ENCODE measurements at regions not wholly inside any gene's neighbourhood (a gene's known extent, or its start where the extent isn't known, plus 50 kb on each side); places are given as distances from the start of the nearest gene placed in this dataset.

DNA sequence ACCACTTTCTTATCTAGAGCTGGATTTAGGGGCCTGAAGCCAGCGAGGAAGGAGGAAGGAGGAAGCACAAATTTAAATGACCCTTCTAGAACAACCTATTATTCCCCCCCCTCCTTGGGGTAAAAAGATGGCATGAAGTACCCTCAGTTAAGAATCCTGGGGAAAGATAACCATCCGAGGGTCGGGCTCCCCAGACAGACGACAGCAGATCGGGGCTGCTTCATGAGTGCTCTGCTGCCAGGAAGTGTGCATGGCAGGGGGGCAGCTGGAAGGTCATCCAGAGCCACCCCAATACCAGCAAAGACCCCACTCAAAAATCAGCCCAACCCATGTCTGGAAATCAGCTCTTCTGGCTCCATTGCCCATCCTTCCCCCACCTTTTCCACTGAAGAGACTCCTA lies 207.5 kb downstream of the CTTN start:
- no peaks in the 10 kb centered on the region for H3K4me1 ChIP-seq (ENCODE audit: control insufficient read depth, extremely low read depth, insufficient read depth, low read length)
- H3K27me3 ChIP-seq (ENCODE audit: control insufficient read depth, insufficient read depth, low read length): no peaks in the 10 kb centered on the region
- no peak overlapping the region for H3K27ac ChIP-seq (ENCODE audit: insufficient read depth, low read length)
- H2AFZ ChIP-seq (ENCODE audit: low read length): no peak overlapping the region
- no peak for DNase-seq (ENCODE audit: low read depth in 2 of 2)
- H4K20me1 ChIP-seq (ENCODE audit: control insufficient read depth, extremely low read depth, insufficient read depth, low read length): no peaks in the 10 kb centered on the region
- H3K4me2 ChIP-seq (ENCODE audit: extremely low read depth, insufficient read depth, low read length): no peak overlapping the region
- H3K79me2 ChIP-seq (ENCODE audit: control insufficient read depth, insufficient read depth, low read length): no peaks in the 10 kb centered on the region
- no peak for TF ChIP-seq EZH2 (IDR thresholded peaks at IDR 0.05; ENCODE audit: low read length, missing control alignments)
- TF ChIP-seq, protein P1, sequence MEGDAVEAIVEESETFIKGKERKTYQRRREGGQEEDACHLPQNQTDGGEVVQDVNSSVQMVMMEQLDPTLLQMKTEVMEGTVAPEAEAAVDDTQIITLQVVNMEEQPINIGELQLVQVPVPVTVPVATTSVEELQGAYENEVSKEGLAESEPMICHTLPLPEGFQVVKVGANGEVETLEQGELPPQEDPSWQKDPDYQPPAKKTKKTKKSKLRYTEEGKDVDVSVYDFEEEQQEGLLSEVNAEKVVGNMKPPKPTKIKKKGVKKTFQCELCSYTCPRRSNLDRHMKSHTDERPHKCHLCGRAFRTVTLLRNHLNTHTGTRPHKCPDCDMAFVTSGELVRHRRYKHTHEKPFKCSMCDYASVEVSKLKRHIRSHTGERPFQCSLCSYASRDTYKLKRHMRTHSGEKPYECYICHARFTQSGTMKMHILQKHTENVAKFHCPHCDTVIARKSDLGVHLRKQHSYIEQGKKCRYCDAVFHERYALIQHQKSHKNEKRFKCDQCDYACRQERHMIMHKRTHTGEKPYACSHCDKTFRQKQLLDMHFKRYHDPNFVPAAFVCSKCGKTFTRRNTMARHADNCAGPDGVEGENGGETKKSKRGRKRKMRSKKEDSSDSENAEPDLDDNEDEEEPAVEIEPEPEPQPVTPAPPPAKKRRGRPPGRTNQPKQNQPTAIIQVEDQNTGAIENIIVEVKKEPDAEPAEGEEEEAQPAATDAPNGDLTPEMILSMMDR (conservative IDR thresholded peaks at IDR 0.05 in 1 of 2, IDR thresholded peaks at IDR 0.05 in 1 of 2; ENCODE audit: low read depth in 1 of 2, low read length in 2 of 2): no peak
- H3K9me3 ChIP-seq (ENCODE audit: control insufficient read depth, insufficient read depth, low read depth, low read length): no peaks in the 10 kb centered on the region
- H3K4me3 ChIP-seq (replicated peaks in 1 of 4; ENCODE audit: control extremely low read depth in 1 of 4, insufficient read depth in 1 of 4, low read depth in 3 of 4, low read length in 4 of 4): no peak overlapping the region
- no peak overlapping the region for H3K9ac ChIP-seq (ENCODE audit: insufficient read depth, low read length)
- H3K36me3 ChIP-seq (ENCODE audit: control insufficient read depth, insufficient read depth, low read length): no peaks in the 10 kb centered on the region

DNA sequence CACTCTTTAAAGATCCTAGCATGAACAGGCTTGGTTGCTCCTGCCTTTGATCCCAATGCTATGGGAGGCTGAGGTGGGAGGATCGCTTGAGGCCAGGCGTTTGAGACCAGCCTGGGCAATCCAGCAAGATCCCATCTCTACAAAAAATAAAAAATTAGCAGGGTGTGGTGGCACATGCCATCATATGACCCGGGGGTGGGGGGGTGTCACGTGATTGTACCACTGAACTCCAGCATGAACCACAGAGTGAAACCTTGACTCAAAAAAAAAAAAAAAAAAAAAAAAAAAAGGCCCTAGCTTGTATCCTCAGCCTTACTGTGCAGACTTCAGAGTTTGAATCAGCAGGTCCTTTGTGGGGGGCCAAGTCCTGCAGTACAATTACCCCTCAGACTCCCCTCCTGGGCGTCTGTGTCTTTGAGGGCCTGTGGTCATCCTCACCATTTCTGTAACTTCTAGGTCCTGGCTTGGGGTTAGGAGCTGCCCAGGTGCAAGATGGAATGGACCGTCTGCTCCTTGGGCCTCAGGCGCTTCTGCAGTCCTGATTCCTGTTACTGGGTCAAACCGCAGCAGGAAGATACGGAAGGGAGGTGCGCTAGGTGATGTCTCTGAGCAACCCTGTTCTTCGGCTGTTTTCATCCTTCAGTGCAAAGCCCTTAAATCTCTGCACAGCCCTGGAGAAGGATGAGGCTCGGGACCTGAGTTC lies 208.1 kb downstream of the CTTN start:
- Histone ChIP-seq H3K27ac (ENCODE audit: insufficient read depth, low read length) (no peak overlapping the region), H2AFZ (ENCODE audit: low read length) (no peak overlapping the region), H3K9me3 (ENCODE audit: control insufficient read depth, insufficient read depth, low read depth, low read length) (no peaks in the 10 kb centered on the region), H3K27me3 (ENCODE audit: control insufficient read depth, insufficient read depth, low read length) (no peaks in the 10 kb centered on the region), H4K20me1 (ENCODE audit: control insufficient read depth, extremely low read depth, insufficient read depth, low read length) (no peaks in the 10 kb centered on the region), H3K4me3 (replicated peaks in 1 of 4; ENCODE audit: control extremely low read depth in 1 of 4, insufficient read depth in 1 of 4, low read depth in 3 of 4, low read length in 4 of 4) (no peak overlapping the region), H3K4me1 (ENCODE audit: control insufficient read depth, extremely low read depth, insufficient read depth, low read length) (no peaks in the 10 kb centered on the region), H3K9ac (ENCODE audit: insufficient read depth, low read length) (no peak overlapping the region), H3K4me2 (ENCODE audit: extremely low read depth, insufficient read depth, low read length) (no peak overlapping the region), H3K36me3 (ENCODE audit: control insufficient read depth, insufficient read depth, low read length) (no peaks in the 10 kb centered on the region), H3K79me2 (ENCODE audit: control insufficient read depth, insufficient read depth, low read length) (no peaks in the 10 kb centered on the region)
- no peak for DNase-seq (ENCODE audit: low read depth in 2 of 2)
- TF ChIP-seq, protein P1 (conservative IDR thresholded peaks at IDR 0.05 in 1 of 2, IDR thresholded peaks at IDR 0.05 in 1 of 2; ENCODE audit: low read depth in 1 of 2, low read length in 2 of 2): no peak
- no peak for TF ChIP-seq EZH2 (IDR thresholded peaks at IDR 0.05; ENCODE audit: low read length, missing control alignments)

DNA sequence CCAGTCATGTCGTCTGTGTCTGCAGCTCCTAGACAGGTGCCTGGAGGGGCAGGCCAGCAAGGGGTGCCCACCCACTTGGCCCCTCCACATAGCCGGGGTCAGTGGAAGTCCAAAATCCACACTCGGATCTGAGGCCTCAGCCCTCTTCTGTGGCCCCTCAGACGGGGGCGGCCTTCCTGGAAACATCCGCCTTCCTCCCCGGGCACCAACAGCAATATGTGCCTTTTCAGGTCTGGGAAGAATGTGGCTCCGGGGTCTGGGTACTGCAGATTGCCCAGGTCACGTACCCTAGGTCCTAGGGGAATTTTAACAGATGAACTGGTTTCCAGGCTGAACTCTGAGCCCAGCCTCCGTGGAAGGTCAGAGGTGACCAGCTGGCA lies 208.6 kb downstream of the CTTN start:
- no peak overlapping the region for H3K4me2 ChIP-seq (ENCODE audit: extremely low read depth, insufficient read depth, low read length)
- H3K4me3 ChIP-seq (replicated peaks in 1 of 4; ENCODE audit: control extremely low read depth in 1 of 4, insufficient read depth in 1 of 4, low read depth in 3 of 4, low read length in 4 of 4): no peak overlapping the region
- no peak overlapping the region for H3K9ac ChIP-seq (ENCODE audit: insufficient read depth, low read length)
- no peaks in the 10 kb centered on the region for H3K27me3 ChIP-seq (ENCODE audit: control insufficient read depth, insufficient read depth, low read length)
- H3K36me3 ChIP-seq (ENCODE audit: control insufficient read depth, insufficient read depth, low read length): no peaks in the 10 kb centered on the region
- no peak overlapping the region for H3K27ac ChIP-seq (ENCODE audit: insufficient read depth, low read length)
- no peaks in the 10 kb centered on the region for H3K4me1 ChIP-seq (ENCODE audit: control insufficient read depth, extremely low read depth, insufficient read depth, low read length)
- TF ChIP-seq, protein P1 (conservative IDR thresholded peaks at IDR 0.05 in 1 of 2, IDR thresholded peaks at IDR 0.05 in 1 of 2; ENCODE audit: low read depth in 1 of 2, low read length in 2 of 2): no peak
- TF ChIP-seq EZH2 (IDR thresholded peaks at IDR 0.05; ENCODE audit: low read length, missing control alignments): no peak
- no peaks in the 10 kb centered on the region for H3K79me2 ChIP-seq (ENCODE audit: control insufficient read depth, insufficient read depth, low read length)
- no peak overlapping the region for H2AFZ ChIP-seq (ENCODE audit: low read length)
- no peaks in the 10 kb centered on the region for H3K9me3 ChIP-seq (ENCODE audit: control insufficient read depth, insufficient read depth, low read depth, low read length)
- DNase-seq (ENCODE audit: low read depth in 2 of 2): no peak
- no peaks in the 10 kb centered on the region for H4K20me1 ChIP-seq (ENCODE audit: control insufficient read depth, extremely low read depth, insufficient read depth, low read length)
